ENCODE measurements at regions not wholly inside any gene's neighbourhood (a gene's known extent, or its start where the extent isn't known, plus 50 kb on each side); places are given as distances from the start of the nearest gene placed in this dataset.

DNA sequence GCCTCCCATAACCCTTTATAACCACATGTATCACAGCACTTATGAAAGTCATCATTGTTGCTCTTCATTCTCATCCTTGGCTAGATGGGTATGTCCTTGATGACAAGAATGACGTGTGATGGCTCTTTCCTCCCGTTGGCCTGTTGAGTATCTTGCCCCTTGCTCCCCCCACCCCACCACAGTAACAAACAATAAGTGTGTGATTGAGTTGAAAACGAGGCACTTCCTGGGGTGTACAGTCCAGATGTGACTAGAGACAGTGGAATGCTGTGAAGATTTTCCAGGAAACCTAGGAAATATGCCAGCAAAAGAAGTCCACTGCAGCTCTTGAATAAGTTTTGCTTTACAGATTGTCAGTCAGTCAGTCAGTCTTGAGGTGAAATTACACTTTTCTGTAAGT, 262.5 kb downstream of the ELAVL2 start:
- Mint-ChIP-seq H3K27me3 (ENCODE audit: low read depth) (no peaks in the 10 kb centered on the region), H3K36me3 (ENCODE audit: low read depth) (no peaks in the 10 kb centered on the region), H3K4me3 (no peak overlapping the region), H3K4me1 (ENCODE audit: low read depth) (no peaks in the 10 kb centered on the region), H3K9me3 (ENCODE audit: insufficient read depth) (no peaks in the 10 kb centered on the region), H3K27ac (no peak overlapping the region)
- no peak for DNase-seq
- ATAC-seq, result no peak
- ChIA-PET POLR2A (no interaction called here), CTCF (no interaction called here)

DNA sequence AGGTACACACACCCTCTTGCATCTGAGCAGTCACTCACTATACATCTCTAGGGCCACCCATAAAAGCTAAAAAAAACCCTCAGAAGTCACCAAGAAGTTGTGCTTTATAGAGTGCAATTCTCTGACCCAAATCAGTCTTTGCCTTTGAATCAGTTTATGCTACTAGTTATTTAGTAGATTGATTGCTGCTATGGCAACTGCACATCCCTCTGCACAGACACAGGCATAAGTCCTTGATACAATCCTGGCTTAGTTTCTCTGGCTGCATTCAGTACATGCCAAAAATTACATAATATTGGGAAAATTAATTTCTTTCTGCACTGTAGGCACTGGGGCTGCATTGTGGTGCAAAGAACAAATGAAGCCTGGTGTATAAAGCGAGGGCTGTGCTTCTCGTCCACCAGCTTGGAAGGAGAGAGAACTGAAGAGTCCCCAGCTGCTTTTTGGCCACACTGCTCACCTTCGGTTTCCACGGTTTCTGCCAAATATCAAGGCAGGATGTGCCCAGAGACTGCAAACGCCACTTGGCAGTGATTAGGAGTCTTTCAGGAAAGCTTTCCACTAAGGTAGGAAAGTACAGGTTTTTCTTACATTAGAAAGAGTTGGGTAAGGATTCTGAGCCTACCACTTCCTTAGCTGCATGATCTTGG, 258.4 kb downstream of the ELAVL2 start:
- DNase-seq, result no peak
- CTCF ChIA-PET, result no interaction called here
- H3K27me3 Mint-ChIP-seq (ENCODE audit: low read depth), result no peaks in the 10 kb centered on the region
- no peak for ATAC-seq
- POLR2A ChIA-PET, result no interaction called here
- no peak overlapping the region for H3K4me3 Mint-ChIP-seq
- H3K27ac Mint-ChIP-seq, result no peak overlapping the region
- no peaks in the 10 kb centered on the region for H3K36me3 Mint-ChIP-seq (ENCODE audit: low read depth)
- no peaks in the 10 kb centered on the region for H3K9me3 Mint-ChIP-seq (ENCODE audit: insufficient read depth)
- no peaks in the 10 kb centered on the region for H3K4me1 Mint-ChIP-seq (ENCODE audit: low read depth)

GRCh38 chr9:23571414-23572104, 254.5 kb downstream of the ELAVL2 start:
- no peaks in the 10 kb centered on the region for H3K9me3 Mint-ChIP-seq (ENCODE audit: insufficient read depth)
- DNase-seq (no peak), ATAC-seq (no peak)
- H3K4me3 Mint-ChIP-seq, result no peak overlapping the region
- ChIA-PET CTCF (no interaction called here), POLR2A (no interaction called here)
- no peaks in the 10 kb centered on the region for H3K4me1 Mint-ChIP-seq (ENCODE audit: low read depth)
- no peaks in the 10 kb centered on the region for H3K27me3 Mint-ChIP-seq (ENCODE audit: low read depth)
- H3K27ac Mint-ChIP-seq, result no peak overlapping the region
- no peaks in the 10 kb centered on the region for H3K36me3 Mint-ChIP-seq (ENCODE audit: low read depth)

- Mint-ChIP-seq H3K4me1 (ENCODE audit: low read depth) (no peaks in the 10 kb centered on the region), H3K27ac (no peak overlapping the region), H3K9me3 (ENCODE audit: insufficient read depth) (no peaks in the 10 kb centered on the region), H3K27me3 (ENCODE audit: low read depth) (no peaks in the 10 kb centered on the region), H3K36me3 (ENCODE audit: low read depth) (no peaks in the 10 kb centered on the region), H3K4me3 (no peak overlapping the region)
- no peak for DNase-seq
- ATAC-seq, result no peak
- CTCF ChIA-PET, result no interaction called here
- POLR2A ChIA-PET, result no interaction called here
Measured at GRCh38 chr9:23573800-23574199, 252.2 kb downstream of the ELAVL2 start.

DNA sequence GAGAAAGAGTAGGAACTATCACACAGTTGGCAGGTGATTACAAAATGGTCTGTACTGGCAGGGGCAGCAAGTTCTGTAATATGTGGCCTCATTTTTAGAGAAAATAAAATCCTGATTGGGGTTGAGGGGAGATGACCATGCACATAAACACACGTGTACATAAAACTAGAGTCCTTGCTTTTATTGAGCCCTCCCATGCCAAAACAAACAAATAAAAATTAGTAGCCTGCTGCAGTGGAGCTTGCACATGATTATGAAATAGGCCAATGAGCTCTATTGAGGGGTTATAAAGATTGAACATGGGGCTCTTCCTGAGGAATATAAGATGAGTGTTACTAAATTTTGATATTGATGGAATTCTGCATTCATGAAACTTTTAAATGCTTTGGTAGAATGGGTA, 248.4 kb downstream of the ELAVL2 start:
- no peak overlapping the region for H3K27ac Mint-ChIP-seq
- H3K36me3 Mint-ChIP-seq (ENCODE audit: low read depth), result no peaks in the 10 kb centered on the region
- POLR2A ChIA-PET, result no interaction called here
- H3K4me3 Mint-ChIP-seq, result no peak overlapping the region
- H3K9me3 Mint-ChIP-seq (ENCODE audit: insufficient read depth), result no peaks in the 10 kb centered on the region
- ATAC-seq (no peak), DNase-seq (no peak)
- CTCF ChIA-PET, result no interaction called here
- no peaks in the 10 kb centered on the region for H3K4me1 Mint-ChIP-seq (ENCODE audit: low read depth)
- no peaks in the 10 kb centered on the region for H3K27me3 Mint-ChIP-seq (ENCODE audit: low read depth)

DNA sequence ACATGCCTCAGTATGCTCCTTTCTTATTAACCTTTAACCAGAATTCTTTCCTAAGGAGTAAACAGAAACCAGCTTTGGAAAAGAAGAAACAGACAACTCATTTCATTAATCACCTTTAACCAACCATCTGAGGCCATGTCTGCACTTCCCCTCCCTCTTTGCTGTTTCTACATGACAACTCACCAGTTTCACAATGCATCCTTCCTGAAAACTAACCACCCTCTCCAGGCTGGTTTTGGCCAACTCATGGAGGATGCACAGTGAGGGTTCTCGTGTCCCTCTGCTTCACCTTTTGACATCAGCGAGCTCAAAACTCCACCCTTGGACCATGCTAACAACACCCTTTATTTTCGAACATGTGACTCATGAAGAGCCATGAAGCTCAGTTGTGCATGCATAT, 244.1 kb downstream of the ELAVL2 start:
- Mint-ChIP-seq H3K27ac (no peak overlapping the region), H3K4me1 (ENCODE audit: low read depth) (no peaks in the 10 kb centered on the region), H3K4me3 (no peak overlapping the region), H3K9me3 (ENCODE audit: insufficient read depth) (no peaks in the 10 kb centered on the region), H3K36me3 (ENCODE audit: low read depth) (no peaks in the 10 kb centered on the region), H3K27me3 (ENCODE audit: low read depth) (no peaks in the 10 kb centered on the region)
- POLR2A ChIA-PET, result no interaction called here
- ATAC-seq (no peak), DNase-seq (no peak)
- CTCF ChIA-PET, result no interaction called here

DNA sequence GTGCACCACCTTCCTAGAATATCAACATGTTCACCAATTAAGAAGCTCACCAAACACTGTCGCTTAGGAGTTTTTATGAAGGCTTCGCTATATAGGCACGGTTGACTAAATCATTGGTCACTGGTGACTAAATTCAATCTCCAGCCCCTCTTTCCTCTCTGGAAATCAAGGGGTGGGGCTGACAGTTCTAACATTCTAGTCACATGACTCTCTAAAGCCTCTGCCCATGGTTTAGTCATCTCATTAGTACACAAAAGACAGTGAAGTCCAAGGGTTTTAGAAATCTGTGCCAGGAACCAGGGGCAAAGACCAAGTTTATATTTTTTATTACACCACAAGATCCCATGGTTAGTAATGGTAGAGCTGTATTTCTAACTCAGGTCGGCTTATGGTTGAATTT, 243.2 kb downstream of the ELAVL2 start:
- no peak overlapping the region for H3K27ac Mint-ChIP-seq
- H3K9me3 Mint-ChIP-seq (ENCODE audit: insufficient read depth), result no peaks in the 10 kb centered on the region
- ChIA-PET POLR2A (no interaction called here), CTCF (no interaction called here)
- DNase-seq (no peak), ATAC-seq (no peak)
- no peak overlapping the region for H3K4me3 Mint-ChIP-seq
- H3K4me1 Mint-ChIP-seq (ENCODE audit: low read depth), result no peaks in the 10 kb centered on the region
- no peaks in the 10 kb centered on the region for H3K27me3 Mint-ChIP-seq (ENCODE audit: low read depth)
- no peaks in the 10 kb centered on the region for H3K36me3 Mint-ChIP-seq (ENCODE audit: low read depth)

DNA sequence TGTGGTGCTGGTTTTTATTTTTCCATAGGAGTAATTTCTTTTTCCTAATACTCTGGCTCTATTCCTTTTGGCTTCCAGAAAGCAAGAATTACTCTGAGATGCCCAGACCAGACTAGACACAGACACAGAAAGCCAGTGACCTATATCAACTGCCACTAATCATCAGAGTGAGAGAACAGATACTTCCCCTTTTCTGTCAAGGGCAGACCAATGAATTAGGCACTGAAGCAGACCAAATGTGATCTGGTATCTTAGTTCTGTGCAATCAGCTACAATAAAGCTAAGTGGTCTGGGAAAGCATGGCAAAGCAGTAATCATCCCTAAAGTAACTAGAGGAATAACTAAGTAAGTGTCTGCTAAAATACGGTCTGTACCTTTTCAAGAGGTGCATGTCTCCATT, 239.1 kb downstream of the ELAVL2 start:
- Mint-ChIP-seq H3K4me3 (no peak overlapping the region), H3K36me3 (ENCODE audit: low read depth) (no peaks in the 10 kb centered on the region), H3K27ac (no peak overlapping the region), H3K9me3 (ENCODE audit: insufficient read depth) (no peaks in the 10 kb centered on the region), H3K4me1 (ENCODE audit: low read depth) (no peaks in the 10 kb centered on the region), H3K27me3 (ENCODE audit: low read depth) (no peaks in the 10 kb centered on the region)
- CTCF ChIA-PET, result no interaction called here
- POLR2A ChIA-PET, result no interaction called here
- DNase-seq (no peak), ATAC-seq (no peak)

GRCh38 chr9:23587433-23587832, 238.6 kb downstream of the ELAVL2 start:
- H3K4me3 Mint-ChIP-seq, result no peak overlapping the region
- no peaks in the 10 kb centered on the region for H3K36me3 Mint-ChIP-seq (ENCODE audit: low read depth)
- H3K27ac Mint-ChIP-seq, result no peak overlapping the region
- no peaks in the 10 kb centered on the region for H3K4me1 Mint-ChIP-seq (ENCODE audit: low read depth)
- ChIA-PET POLR2A (no interaction called here), CTCF (no interaction called here)
- H3K9me3 Mint-ChIP-seq (ENCODE audit: insufficient read depth), result no peaks in the 10 kb centered on the region
- DNase-seq (no peak), ATAC-seq (no peak)
- no peaks in the 10 kb centered on the region for H3K27me3 Mint-ChIP-seq (ENCODE audit: low read depth)

DNA sequence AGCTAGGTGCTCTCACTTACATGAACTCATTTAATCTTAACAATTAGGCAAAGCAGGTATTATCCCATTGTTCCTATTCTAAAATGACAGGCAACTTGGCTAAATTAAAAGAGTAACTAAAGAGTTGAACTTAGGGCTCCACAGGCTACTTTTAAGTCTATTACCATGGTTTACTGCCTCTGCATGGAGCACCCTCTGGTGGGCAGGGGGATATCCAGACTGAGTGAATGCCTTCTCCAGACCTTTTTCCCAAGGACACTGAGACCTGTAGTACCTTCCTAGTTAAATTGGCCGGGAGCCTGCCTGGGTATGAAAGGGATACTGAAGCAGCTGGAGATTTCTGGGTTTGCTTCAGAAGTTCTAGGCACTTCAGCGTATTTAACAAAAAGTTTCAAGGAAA, 238.1 kb downstream of the ELAVL2 start:
- ChIA-PET CTCF (no interaction called here), POLR2A (no interaction called here)
- Mint-ChIP-seq H3K36me3 (ENCODE audit: low read depth) (no peaks in the 10 kb centered on the region), H3K27ac (no peak overlapping the region), H3K27me3 (ENCODE audit: low read depth) (no peaks in the 10 kb centered on the region), H3K4me3 (no peak overlapping the region), H3K9me3 (ENCODE audit: insufficient read depth) (no peaks in the 10 kb centered on the region), H3K4me1 (ENCODE audit: low read depth) (no peaks in the 10 kb centered on the region)
- no peak for ATAC-seq
- no peak for DNase-seq

- no peak for ATAC-seq
- H3K9me3 Mint-ChIP-seq (ENCODE audit: insufficient read depth), result no peaks in the 10 kb centered on the region
- H3K27me3 Mint-ChIP-seq (ENCODE audit: low read depth), result no peaks in the 10 kb centered on the region
- H3K27ac Mint-ChIP-seq, result no peak overlapping the region
- ChIA-PET CTCF (no interaction called here), POLR2A (no interaction called here)
- DNase-seq, result no peak
- H3K36me3 Mint-ChIP-seq (ENCODE audit: low read depth), result no peaks in the 10 kb centered on the region
- H3K4me3 Mint-ChIP-seq, result no peak overlapping the region
- H3K4me1 Mint-ChIP-seq (ENCODE audit: low read depth), result no peaks in the 10 kb centered on the region
Measured at GRCh38 chr9:23590276-23591000, 235.6 kb downstream of the ELAVL2 start.

DNA sequence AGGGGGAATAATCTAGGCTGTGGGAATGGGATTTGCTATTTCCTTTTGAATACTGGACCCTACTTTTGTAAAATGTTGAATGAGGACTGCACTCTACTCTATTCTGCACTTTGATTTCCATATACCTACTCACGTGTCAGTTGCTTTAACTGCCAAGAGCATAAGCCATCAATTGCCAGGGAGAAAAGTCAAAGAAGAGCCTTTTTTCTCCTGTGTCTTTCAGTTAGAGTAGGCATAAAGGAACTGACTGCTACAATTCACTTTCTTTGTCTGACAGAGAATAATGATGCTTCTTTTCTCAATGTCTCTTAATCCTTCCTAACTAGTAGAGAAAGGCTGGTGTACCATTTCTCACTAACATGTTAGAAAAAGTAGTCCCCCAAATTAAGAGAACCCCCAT, 231.6 kb downstream of the ELAVL2 start:
- H3K4me3 Mint-ChIP-seq, result no peak overlapping the region
- ChIA-PET POLR2A (no interaction called here), CTCF (no interaction called here)
- no peak overlapping the region for H3K27ac Mint-ChIP-seq
- ATAC-seq, result no peak
- no peaks in the 10 kb centered on the region for H3K4me1 Mint-ChIP-seq (ENCODE audit: low read depth)
- DNase-seq, result no peak
- no peaks in the 10 kb centered on the region for H3K9me3 Mint-ChIP-seq (ENCODE audit: insufficient read depth)
- H3K27me3 Mint-ChIP-seq (ENCODE audit: low read depth), result no peaks in the 10 kb centered on the region
- no peaks in the 10 kb centered on the region for H3K36me3 Mint-ChIP-seq (ENCODE audit: low read depth)

Data from activated CD8-positive, alpha-beta T cell treated with anti-CD3 and anti-CD28 coated beads, Interleukin-2, amount 10 ng/mL, durations not matched to agents 7 days and 5 days (primary cell).